KMS-11 (cell line): ENCODE measurements at regions not wholly inside any gene's neighbourhood (a gene's known extent, or its start where the extent isn't known, plus 50 kb on each side); places are given as distances from the start of the nearest gene placed in this dataset.

Experiments
- H2AFZ ChIP-seq: fragments of 200-600 bp; sonication (generic); 2 replicates; pipeline ENCODE4 v1.6.1; 2016; ENCODE audit warnings: antibody characterized with exemption, mixed run types, low read depth
- H3K27ac ChIP-seq: fragments of 200-600 bp; sonication (generic); 2 replicates; pipeline ENCODE4 v1.6.1; 2016; ENCODE audit warnings: mild to moderate bottlenecking, mixed run types
- H3K27me3 ChIP-seq: fragments of 200-600 bp; sonication (generic); 2 replicates; pipeline ENCODE4 v1.6.1; 2017; ENCODE audit warnings: mild to moderate bottlenecking, low read depth, mixed run types, moderate library complexity; ENCODE audit not compliant: insufficient read depth
- H3K36me3 ChIP-seq: fragments of 200-600 bp; sonication (generic); 2 replicates; pipeline ENCODE4 v1.6.1; 2017; ENCODE audit warnings: mild to moderate bottlenecking, mixed run types; ENCODE audit not compliant: insufficient read depth
- H3K4me1 ChIP-seq: fragments of 200-600 bp; sonication (generic); 2 replicates; pipeline ENCODE4 v1.6.1; 2016; ENCODE audit warnings: mild to moderate bottlenecking, low read depth, mixed run types; ENCODE audit not compliant: poor library complexity, severe bottlenecking
- H3K4me2 ChIP-seq: fragments of 200-600 bp; sonication (generic); 2 replicates; pipeline ENCODE4 v1.7.0; 2016; ENCODE audit warnings: mild to moderate bottlenecking, mixed run types
- H3K4me3 ChIP-seq: fragments of 200-600 bp; sonication (generic); IDR thresholded peaks from 2 replicates; pipeline ENCODE4 v1.6.1; 2017; ENCODE audit warnings: low read depth, low read length, mixed read lengths; ENCODE audit not compliant: insufficient read depth
- H3K79me2 ChIP-seq: fragments of 200-600 bp; sonication (generic); 2 replicates; pipeline ENCODE4 v1.6.1; 2016; ENCODE audit warnings: low read depth, mixed run types; ENCODE audit not compliant: insufficient read depth
- H3K9ac ChIP-seq: fragments of 200-600 bp; sonication (generic); 2 replicates; pipeline ENCODE4 v1.6.1; 2016; ENCODE audit warnings: mild to moderate bottlenecking, mixed run types
- H4K20me1 ChIP-seq: fragments of 200-600 bp; sonication (generic); 2 replicates; pipeline ENCODE4 v1.6.1; 2016; ENCODE audit warnings: mild to moderate bottlenecking, mixed run types; ENCODE audit not compliant: insufficient read depth
- CTCF ChIP-seq: fragments of 200-600 bp; sonication (generic); conservative IDR thresholded peaks from 2 replicates; pipeline ENCODE4 v1.6.1; 2017; ENCODE audit warnings: low read depth, mild to moderate bottlenecking, antibody characterized with exemption, low read length, moderate library complexity, mixed read lengths

DNA sequence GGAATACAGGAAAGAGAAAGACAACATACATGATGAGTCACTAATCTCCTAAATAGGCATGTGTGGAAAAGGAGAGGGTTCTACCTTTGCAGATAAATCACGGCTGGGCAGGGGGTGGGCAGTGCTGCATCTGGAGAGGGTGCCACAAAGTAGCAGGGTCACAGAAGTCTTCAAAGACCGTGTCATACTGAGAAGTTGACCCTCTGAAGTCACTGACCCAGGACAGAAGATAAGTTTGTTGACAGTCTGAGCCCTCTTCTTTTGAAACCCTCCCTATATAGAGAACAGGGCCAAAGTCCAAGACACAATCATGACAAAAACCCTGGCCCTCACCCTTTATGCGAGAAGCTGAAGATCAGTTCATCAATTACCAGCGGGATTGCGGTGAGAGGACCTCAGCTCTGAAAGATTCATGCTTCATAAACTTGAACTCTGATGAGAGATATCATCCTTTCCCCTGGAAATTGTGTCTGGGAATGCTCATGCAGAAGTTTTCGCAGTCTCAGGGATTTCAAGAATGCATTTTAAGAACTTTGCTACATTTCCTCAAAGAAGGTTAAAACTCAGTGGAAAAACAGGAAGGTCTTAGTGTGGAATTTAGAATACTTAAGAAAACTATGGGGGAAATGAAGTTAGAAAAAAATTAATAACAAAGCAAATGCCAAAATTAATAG is 129.5 kb downstream of the FAM124B start:
- TF ChIP-seq CTCF = no peak
- H3K9ac ChIP-seq = no peak overlapping the region

DNA sequence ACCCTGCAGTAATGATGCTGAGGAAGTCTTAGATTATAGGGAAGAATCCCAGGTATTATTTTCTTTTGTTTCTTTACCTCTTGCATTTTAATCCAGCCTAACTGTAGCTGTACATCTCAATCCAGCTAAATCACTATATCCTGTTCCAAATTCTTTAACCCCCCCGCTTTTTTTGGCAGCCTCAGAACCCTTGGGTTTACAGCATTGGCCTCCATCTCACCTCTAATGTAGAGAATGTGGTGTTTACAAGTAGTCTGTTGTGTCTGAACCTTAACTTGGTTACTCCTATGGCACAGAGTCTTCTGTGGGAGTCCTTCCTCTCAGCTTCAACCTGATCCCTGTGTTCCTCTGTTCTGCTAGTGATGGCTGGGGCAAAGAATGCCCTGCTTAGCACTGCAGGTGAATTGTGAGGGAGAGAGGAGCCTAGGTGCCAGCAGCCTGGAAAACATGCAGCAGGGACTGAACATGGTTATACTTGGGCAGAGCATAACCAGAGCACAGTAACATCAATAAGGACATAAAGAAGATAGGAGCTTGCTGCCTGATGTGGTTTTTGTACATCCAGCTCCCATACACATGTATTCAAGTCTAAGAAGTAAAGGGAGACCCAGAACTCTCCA is 130.2 kb downstream of the FAM124B start:
- Histone ChIP-seq H2AFZ (no peak overlapping the region), H4K20me1 (no peaks in the 10 kb centered on the region), H3K27ac (no peak overlapping the region), H3K79me2 (no peaks in the 10 kb centered on the region), H3K4me2 (no peak overlapping the region), H3K4me1 (no peaks in the 10 kb centered on the region), H3K4me3 (no peak overlapping the region), H3K27me3 (no peaks in the 10 kb centered on the region), H3K9ac (no peak overlapping the region), H3K36me3 (no peaks in the 10 kb centered on the region)
- TF ChIP-seq CTCF = no peak

More for the DNA sequence above, 129.5 kb downstream of the FAM124B start:
- Histone ChIP-seq H3K79me2 (no peaks in the 10 kb centered on the region), H3K4me3 (no peak overlapping the region), H3K4me1 (no peaks in the 10 kb centered on the region), H3K4me2 (no peak overlapping the region), H3K27me3 (no peaks in the 10 kb centered on the region), H3K27ac (no peak overlapping the region), H4K20me1 (no peaks in the 10 kb centered on the region), H3K36me3 (no peaks in the 10 kb centered on the region), H2AFZ (no peak overlapping the region)

GRCh38 chr2:224268441-224268840 is 133.5 kb downstream of the FAM124B start:
- Histone ChIP-seq H3K4me2 (no peak overlapping the region), H2AFZ (no peak overlapping the region), H3K79me2 (no peaks in the 10 kb centered on the region), H4K20me1 (no peaks in the 10 kb centered on the region), H3K36me3 (no peaks in the 10 kb centered on the region), H3K4me3 (no peak overlapping the region), H3K4me1 (no peaks in the 10 kb centered on the region), H3K27me3 (no peaks in the 10 kb centered on the region), H3K9ac (no peak overlapping the region), H3K27ac (no peak overlapping the region)
- TF ChIP-seq CTCF = no peak

DNA sequence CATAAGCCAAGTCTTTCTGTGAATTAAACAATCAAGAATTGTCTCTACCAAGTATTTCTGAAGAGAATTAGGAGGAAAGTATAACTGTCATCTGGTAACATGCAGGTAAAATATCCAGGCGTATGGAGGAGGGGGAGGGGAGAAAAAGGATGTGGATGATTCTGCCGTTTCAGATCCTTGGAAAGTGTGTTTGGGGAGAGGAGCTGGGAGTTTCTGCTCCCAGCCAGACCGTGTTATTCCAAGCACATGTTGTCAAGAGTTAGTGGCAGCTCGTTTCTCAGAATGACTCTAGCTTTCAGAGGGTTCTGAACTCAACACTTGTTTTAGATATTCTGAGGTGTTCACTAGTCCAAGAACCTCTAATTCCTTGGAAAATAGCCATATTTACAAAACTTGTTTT is 137.6 kb downstream of the FAM124B start:
- Histone ChIP-seq H3K36me3 (no peaks in the 10 kb centered on the region), H3K4me2 (no peak overlapping the region), H3K27ac (no peak overlapping the region)

More for the DNA sequence above, 137.6 kb downstream of the FAM124B start:
- H2AFZ ChIP-seq = no peak overlapping the region
- no peaks in the 10 kb centered on the region for H3K4me1 ChIP-seq
- no peak overlapping the region for H3K9ac ChIP-seq
- TF ChIP-seq CTCF = no peak
- H4K20me1 ChIP-seq = no peaks in the 10 kb centered on the region
- no peaks in the 10 kb centered on the region for H3K79me2 ChIP-seq
- H3K4me3 ChIP-seq = no peak overlapping the region
- H3K27me3 ChIP-seq = no peaks in the 10 kb centered on the region
